A673 (cell line): ENCODE measurements at regions not wholly inside any gene's neighbourhood (a gene's known extent, or its start where the extent isn't known, plus 50 kb on each side); places are given as distances from the start of the nearest gene placed in this dataset.

Experiments used
- BruUV-seq: library from RNA; stranded (reverse); fragments of 400-500 nt; replicated peaks from 2 replicates; lab custom pipeline; 2021; lab: Mats Ljungman, UMichigan
- CTCF ChIA-PET: fragments of 300-600 bp; sonication (Branson Sonifier 250); formaldehyde crosslinking; loops from one replicate; lab custom pipeline; 2022; ENCODE audit warnings: antibody characterized with exemption; lab: Charles Lee
- POLR2A ChIA-PET: fragments of 300-600 bp; sonication (Branson Sonifier 250); formaldehyde crosslinking; loops from one replicate; lab custom pipeline; 2022; ENCODE audit warnings: antibody characterized with exemption; ENCODE audit not compliant: low non-redundant PET; lab: Charles Lee
- DNase-seq: peaks from one replicate; pipeline ENCODE4 v3.0.0-alpha.2; 2015; ENCODE audit warnings: low spot score
- H3K27ac ChIP-seq: fragments of 200-600 bp; sonication (generic); 2 replicates; pipeline ENCODE4 v1.5.1; 2016; ENCODE audit warnings: mixed run types, low read depth, mild to moderate bottlenecking, mixed read lengths, antibody characterized with exemption, low read length; ENCODE audit not compliant: poor library complexity, severe bottlenecking
- H3K27me3 ChIP-seq: fragments of 200-600 bp; sonication (generic); replicated peaks from 2 replicates; pipeline ENCODE4 v1.6.1; 2017; ENCODE audit warnings: mixed run types, low read depth, mild to moderate bottlenecking, mixed read lengths, antibody characterized with exemption, low read length; ENCODE audit not compliant: insufficient read depth, poor library complexity
- H3K36me3 ChIP-seq: fragments of 200-600 bp; sonication (generic); 2 replicates; pipeline ENCODE4 v1.6.1; 2016; ENCODE audit warnings: mixed run types, mild to moderate bottlenecking, mixed read lengths, antibody characterized with exemption, low read length; ENCODE audit not compliant: insufficient read depth, poor library complexity, severe bottlenecking
- H3K4me1 ChIP-seq: fragments of 200-600 bp; sonication (generic); 2 replicates; pipeline ENCODE4 v1.6.1; 2017; ENCODE audit warnings: mixed run types, mild to moderate bottlenecking, mixed read lengths, antibody characterized with exemption, low read length; ENCODE audit not compliant: insufficient read depth, poor library complexity, severe bottlenecking
- H3K4me3 ChIP-seq: fragments of 200-600 bp; sonication (generic); 2 replicates; pipeline ENCODE4 v1.5.1; 2016; ENCODE audit warnings: low read depth, mixed run types, mild to moderate bottlenecking, mixed read lengths, low read length; ENCODE audit not compliant: poor library complexity, severe bottlenecking
- H3K9me3 ChIP-seq: fragments of 200-600 bp; sonication (generic); 2 replicates; pipeline ENCODE4 v1.6.1; 2016; ENCODE audit warnings: mixed run types, low read depth, mild to moderate bottlenecking, mixed read lengths, antibody characterized with exemption, low read length; ENCODE audit not compliant: poor library complexity, severe bottlenecking
- CTCF ChIP-seq: fragments of 300-800, 200-600 bp; sonication (generic); conservative IDR thresholded peaks from 2 replicates; pipeline ENCODE4 v1.5.1; 2017; ENCODE audit warnings: low read depth, mild to moderate bottlenecking, antibody characterized with exemption, low read length, moderate library complexity, mixed read lengths
- EZH2 ChIP-seq: fragments of 200-600 bp; sonication (generic); IDR thresholded peaks from 2 replicates; pipeline ENCODE4 v1.6.1; 2017; ENCODE audit warnings: borderline replicate concordance, low read depth, mild to moderate bottlenecking, mixed read lengths, antibody characterized with exemption, low read length; ENCODE audit not compliant: poor library complexity, severe bottlenecking
- intact Hi-C: fragments of 100-400 bp; cut with micrococcal nuclease; formaldehyde crosslinking; loops from one replicate; pipeline ENCODE4 v1.10.0; 2022; ENCODE audit not compliant: unreplicated experiment

- Histone ChIP-seq H3K27me3 (no peaks in the 10 kb centered on the region), H3K9me3 (no peaks in the 10 kb centered on the region), H3K36me3 (no peaks in the 10 kb centered on the region), H3K4me1 (no peaks in the 10 kb centered on the region), H3K4me3 (no peak overlapping the region), H3K27ac (no peak overlapping the region)
- intact Hi-C loops = no loop called here
- DNase-seq = peak; percentile 21
- POLR2A ChIA-PET = no interaction called here
- CTCF ChIA-PET = interaction anchor here (0.7 kb wide), 1 partner anchor 197 kb away, joined by 3 read pairs; no protein-coding TSS in a partner anchor
- BruUV-seq = no TSS peak
- TF ChIP-seq CTCF = no peak
Observed at GRCh38 chr15:99507504-99508310, 58.1 kb upstream of the MEF2A start.

- TF ChIP-seq CTCF (no peak), EZH2 (no peak)
- no peaks in the 10 kb centered on the region for H3K27me3 ChIP-seq
- no peak overlapping the region for H3K27ac ChIP-seq
- ChIA-PET CTCF (no interaction called here), POLR2A (no interaction called here)
- BruUV-seq = no TSS peak
- no peaks in the 10 kb centered on the region for H3K36me3 ChIP-seq
- H3K4me1 ChIP-seq = no peaks in the 10 kb centered on the region
- H3K9me3 ChIP-seq = no peaks in the 10 kb centered on the region
- intact Hi-C loops = no loop called here
- no peak for DNase-seq
- H3K4me3 ChIP-seq = no peak overlapping the region
Observed at GRCh38 chr15:99508311-99508645, 57.5 kb upstream of the MEF2A start.

DNA sequence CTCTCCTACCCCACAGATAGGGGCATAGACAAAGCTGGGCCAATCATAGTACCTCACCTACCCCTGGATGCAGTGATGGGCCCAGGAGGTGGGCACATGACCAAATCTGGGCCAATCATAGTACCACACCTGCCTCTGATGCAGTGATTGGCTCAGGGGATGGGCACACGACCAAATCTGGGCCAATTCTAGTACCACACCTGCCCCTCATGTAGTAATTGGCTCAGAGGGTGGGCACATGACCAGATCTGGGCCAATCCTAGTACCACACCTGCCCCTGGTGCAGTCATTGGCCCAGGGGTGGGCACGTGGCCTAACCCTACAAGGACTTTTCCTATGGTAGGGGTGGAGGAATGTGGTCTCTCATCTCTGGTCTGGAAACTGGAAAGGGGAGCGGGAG is 56.9 kb upstream of the MEF2A start:
- DNase-seq = no peak
- no peak overlapping the region for H3K4me3 ChIP-seq
- H3K4me1 ChIP-seq = no peaks in the 10 kb centered on the region
- no peaks in the 10 kb centered on the region for H3K27me3 ChIP-seq
- H3K27ac ChIP-seq = no peak overlapping the region
- H3K36me3 ChIP-seq = no peaks in the 10 kb centered on the region
- TF ChIP-seq EZH2 = no peak
- no peak for TF ChIP-seq CTCF
- intact Hi-C loops = no loop called here
- H3K9me3 ChIP-seq = no peaks in the 10 kb centered on the region
- CTCF ChIA-PET = no interaction called here
- BruUV-seq = no TSS peak
- POLR2A ChIA-PET = no interaction called here
